ENCODE measurements at regions not wholly inside any gene's neighbourhood (a gene's known extent, or its start where the extent isn't known, plus 50 kb on each side); places are given as distances from the start of the nearest gene placed in this dataset.

DNA sequence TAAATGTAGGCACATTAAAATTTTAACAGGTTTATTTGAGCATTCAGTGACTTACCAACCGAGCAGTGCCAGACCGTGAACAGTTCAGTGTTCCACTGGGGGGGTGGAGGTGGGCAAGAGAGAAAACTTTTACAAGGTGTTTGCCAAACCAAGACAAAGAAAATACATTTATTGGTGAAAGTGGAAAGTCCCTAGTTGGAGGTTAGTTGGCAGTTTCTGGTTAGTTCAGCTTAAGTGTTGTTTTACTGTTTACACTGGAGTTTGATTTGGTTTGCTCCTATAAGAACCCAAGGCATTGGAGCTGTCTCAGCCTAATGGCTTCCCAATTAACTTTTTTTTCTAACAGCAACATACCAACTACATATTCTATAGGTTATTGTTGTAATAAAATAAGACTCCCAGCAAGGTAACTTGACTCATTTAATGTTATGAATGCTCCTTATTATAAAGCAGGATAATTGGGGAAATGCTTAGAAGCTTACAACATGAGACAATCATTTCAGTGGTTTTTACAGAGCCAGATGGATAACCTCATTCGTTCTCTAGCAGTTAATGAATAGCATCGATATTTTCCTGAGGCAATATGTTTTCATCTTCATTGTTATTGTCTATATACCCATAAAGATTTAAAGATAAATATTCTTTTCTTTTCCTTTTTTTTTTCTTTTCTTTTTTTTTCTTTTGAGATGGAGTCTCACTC, 115.8 kb downstream of the ETNK1 start:
- DNase-seq (ENCODE audit: low read depth, low spot score): no peak

- no peak for DNase-seq (ENCODE audit: low read depth, low spot score)
Observed at GRCh38 chr12:22743700-22744099, 118.7 kb downstream of the ETNK1 start.

DNA sequence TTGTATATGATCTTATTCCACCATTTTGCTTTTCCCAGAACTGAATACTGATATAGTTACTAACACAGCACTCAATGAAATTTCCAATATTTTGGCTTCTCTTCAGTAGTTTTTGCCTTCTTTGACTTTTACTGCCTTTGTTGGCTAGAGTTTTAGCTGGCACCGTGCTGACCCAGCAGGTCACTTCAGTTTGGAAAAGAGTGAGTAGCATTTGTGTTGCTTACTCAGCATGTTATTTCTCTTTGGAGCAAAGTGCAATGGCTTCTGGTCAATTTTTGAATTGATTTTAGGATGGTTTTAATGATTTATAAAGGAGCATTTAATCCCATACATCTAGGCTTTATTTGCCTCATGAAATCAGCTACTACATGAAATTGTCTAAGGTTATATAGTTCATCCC, 119.2 kb downstream of the ETNK1 start:
- DNase-seq (ENCODE audit: low read depth, low spot score): no peak

DNA sequence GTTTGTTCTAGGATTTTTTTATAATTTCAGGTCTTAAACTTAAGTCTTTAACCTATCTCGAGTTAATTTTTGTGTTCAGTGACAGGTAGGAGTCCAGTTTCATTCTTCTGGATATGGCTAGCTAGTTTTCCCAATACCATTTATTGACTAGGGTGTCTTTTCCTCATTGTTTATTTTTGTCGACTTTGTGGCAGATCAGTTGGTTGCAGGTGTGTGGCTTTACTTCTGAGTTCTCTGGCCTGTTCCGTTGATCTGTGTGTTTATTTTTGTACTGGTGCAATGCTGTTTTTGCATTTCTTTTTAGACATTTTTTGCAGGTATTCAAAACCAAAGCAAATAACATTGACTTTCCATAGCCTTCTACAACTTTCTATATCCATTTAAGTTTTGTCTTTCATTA, 121.7 kb downstream of the ETNK1 start:
- DNase-seq (ENCODE audit: low read depth, low spot score): no peak

GRCh38 chr12:22755629-22756028, 130.7 kb downstream of the ETNK1 start:
- no peak for DNase-seq (ENCODE audit: low read depth, low spot score)

- DNase-seq (ENCODE audit: low read depth, low spot score): no peak
Observed at GRCh38 chr12:22759769-22760674, 135.1 kb downstream of the ETNK1 start.

DNA sequence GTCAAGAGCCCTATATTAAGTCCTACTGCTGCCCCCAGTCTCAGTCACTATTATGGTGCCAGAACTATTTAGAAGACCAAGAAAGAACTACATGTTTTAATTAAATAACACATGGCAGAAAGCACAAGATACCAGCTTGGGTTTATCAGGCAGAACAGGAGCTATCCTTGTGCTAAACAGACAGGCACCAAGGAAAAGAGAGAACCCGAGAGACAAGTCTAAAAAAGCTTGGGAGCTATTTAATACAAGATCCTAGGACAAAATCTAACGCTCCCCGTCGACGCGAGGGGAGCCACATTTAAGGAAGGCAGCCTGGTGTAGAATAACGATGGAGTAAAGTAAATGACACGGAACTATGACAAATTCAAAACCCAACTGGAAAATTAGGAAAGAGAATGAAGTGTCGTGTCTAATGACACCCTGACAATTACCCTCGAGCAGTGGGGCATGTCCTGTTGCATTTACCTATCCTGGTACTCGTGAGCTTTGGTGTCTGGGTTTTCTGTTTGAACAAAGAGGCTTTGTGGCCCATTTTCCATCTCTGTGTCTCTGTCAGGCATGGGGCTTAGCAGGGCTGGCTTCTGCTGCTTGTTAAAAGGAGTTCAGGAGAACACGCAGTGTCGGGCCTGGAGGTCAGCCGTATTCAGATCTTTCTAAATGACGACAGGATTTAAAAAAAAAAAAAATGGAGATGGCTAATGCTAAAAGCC, 140.6 kb downstream of the ETNK1 start:
- DNase-seq (ENCODE audit: low read depth, low spot score): no peak

- no peak for DNase-seq (ENCODE audit: low read depth, low spot score)
Observed at GRCh38 chr12:22766911-22767420, 142.0 kb downstream of the ETNK1 start.

- DNase-seq (ENCODE audit: low read depth, low spot score): no peak
Observed at GRCh38 chr12:22781339-22781738, 156.4 kb downstream of the ETNK1 start.

GRCh38 chr12:22787557-22787956, 162.6 kb downstream of the ETNK1 start:
- no peak for DNase-seq (ENCODE audit: low read depth, low spot score)

- DNase-seq (ENCODE audit: low read depth, low spot score): no peak
Observed at GRCh38 chr12:22788913-22789312, 163.9 kb downstream of the ETNK1 start.

- DNase-seq (ENCODE audit: low read depth, low spot score): no peak
Observed at GRCh38 chr12:22792138-22792537, 167.2 kb downstream of the ETNK1 start.

DNA sequence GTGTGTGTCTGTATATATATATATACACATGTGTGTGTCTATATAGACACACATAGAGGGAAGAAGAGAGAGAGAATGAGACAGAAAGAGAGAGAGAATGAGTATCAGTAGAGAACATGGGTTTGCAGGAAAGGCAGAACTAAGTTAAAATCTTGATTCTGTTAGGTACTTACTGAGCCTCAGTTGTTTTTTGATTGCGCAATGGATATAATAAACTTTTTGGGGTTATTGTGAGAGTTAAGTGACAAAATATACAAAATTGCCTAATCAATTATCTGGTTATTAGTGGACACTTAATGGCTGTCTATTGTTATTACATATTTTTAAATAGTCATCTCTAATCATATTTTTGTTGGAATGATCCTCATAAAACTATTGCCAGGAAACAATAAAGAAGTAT, 169.0 kb downstream of the ETNK1 start:
- DNase-seq (ENCODE audit: low read depth, low spot score): no peak

DNA sequence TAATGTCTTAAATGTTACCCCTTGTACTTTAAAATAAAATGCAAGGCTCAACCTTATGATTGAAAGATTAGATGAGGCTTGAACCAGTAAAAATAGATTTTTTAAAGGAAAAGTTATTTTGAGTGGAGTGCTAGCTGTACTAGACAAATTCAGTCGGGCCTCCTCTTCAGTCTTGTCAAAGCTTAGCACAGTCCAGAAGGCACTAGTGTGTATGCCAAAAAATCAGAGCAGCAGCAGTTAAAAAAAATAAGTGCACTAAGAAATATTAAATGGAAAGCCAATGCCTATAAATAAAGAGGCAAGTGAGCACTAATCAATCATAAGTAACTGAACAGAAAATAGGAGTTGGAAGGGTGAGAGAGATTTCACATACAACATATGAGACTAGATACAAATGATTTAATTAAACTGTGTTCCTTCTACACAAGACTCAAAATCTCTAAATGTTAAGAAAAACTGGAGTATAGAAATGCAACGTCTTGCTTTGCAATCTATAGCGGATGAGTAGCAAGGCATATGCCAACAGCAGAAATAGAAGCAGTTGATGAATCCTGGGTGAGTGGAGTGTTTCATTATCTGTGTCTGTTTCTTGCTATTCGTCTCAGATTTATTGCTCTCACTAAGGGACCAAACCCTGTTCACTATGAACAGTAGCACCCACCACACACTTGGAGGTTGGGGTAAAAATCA, 172.1 kb downstream of the ETNK1 start:
- no peak for DNase-seq (ENCODE audit: low read depth, low spot score)

DNA sequence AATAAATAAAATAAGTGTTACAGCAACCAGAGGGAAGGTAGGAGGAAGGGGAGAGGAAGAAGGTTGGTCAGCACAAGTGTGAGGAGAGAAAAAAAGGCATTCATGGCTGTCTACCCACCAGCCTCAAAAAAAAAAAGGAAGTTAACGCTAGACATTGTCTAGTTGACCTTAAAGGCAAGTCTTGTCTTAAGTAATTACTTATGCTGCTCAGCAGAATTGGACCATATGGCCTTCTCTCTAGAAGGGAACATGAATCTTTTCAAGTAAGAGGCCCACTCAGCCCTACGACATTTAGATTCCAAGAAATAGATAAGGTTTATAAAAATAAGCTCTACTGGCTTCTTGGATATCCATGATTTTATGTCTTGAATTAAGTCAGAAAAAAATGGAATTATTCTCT, 172.7 kb downstream of the ETNK1 start:
- DNase-seq (ENCODE audit: low read depth, low spot score): no peak

DNA sequence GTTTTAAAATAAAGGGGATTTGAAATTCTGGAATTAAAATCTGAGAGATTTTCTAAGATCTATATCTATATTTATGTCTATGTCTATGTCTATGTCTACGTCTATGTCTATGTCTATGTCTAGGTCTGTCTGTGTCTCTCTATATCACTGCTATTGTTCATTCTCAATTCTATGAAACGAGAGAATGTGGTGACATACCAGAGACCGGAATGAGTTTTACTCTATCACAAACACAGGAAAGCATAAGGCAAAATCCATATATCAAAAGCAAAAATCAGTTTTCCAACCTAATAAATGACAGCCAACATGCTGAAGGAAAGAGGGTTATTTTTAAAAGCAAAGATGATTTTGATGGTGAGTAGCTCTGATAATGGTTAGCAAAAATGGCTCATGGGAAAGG, 173.1 kb downstream of the ETNK1 start:
- no peak for DNase-seq (ENCODE audit: low read depth, low spot score)

- no peak for DNase-seq (ENCODE audit: low read depth, low spot score)
Observed at GRCh38 chr12:22799503-22799902, 174.5 kb downstream of the ETNK1 start.

- DNase-seq (ENCODE audit: low read depth, low spot score): no peak
Observed at GRCh38 chr12:22800332-22800731, 175.4 kb downstream of the ETNK1 start.

DNA sequence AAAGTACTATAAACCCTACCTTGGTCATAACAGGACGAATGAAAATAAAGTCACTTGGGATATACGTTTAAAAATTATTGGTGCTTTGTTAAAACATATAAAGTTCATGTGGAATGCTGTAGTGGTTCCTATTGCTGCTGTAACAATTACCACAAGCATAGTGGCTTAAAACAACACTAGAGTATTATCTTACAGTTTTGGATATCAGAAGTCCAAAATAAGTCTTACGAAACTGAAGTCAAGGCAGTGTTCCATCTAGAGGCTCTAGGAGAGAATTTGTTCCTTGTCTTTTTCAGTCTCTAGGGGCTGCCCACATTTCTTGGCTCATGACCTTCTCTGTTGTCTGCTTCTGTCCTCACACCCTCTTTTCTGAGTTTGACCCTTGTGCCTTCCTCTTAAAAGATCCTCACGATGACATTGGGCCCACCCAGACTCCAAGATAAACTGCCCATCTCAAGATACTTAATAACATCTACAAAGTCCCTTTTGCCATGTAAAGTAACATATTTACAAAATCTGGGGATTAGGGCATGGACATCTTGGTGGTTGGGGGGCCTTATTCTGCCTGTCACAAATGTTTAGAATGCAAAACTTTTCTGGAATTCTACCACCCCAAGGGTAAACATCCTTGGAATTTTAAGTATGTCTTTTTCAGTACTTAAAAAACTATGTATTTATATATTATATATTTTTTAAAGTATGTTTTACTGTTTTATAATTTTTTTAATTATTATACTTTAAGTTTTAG, 178.1 kb downstream of the ETNK1 start:
- DNase-seq (ENCODE audit: low read depth, low spot score): no peak

- no peak for DNase-seq (ENCODE audit: low read depth, low spot score)
Observed at GRCh38 chr12:22803725-22804124, 178.8 kb downstream of the ETNK1 start.

GRCh38 chr12:22808860-22809259, 183.9 kb downstream of the ETNK1 start:
- DNase-seq (ENCODE audit: low read depth, low spot score): no peak
